HG03469 (cell line): ENCODE measurements at regions not wholly inside any gene's neighbourhood (a gene's known extent, or its start where the extent isn't known, plus 50 kb on each side); places are given as distances from the start of the nearest gene placed in this dataset.
"Not testable (repeated sequence)": the region's sequence is repeated elsewhere in the genome, so short reads cannot be mapped to it uniquely, and the experiment has no call there.

Source experiments
- ATAC-seq: cut with Tn5 transposase; IDR thresholded peaks from one replicate; pipeline ENCODE4 v1.9.1; 2021; ENCODE audit warnings: mild to moderate bottlenecking, moderate library complexity, moderate number of reproducible peaks; ENCODE audit not compliant: unreplicated experiment

DNA sequence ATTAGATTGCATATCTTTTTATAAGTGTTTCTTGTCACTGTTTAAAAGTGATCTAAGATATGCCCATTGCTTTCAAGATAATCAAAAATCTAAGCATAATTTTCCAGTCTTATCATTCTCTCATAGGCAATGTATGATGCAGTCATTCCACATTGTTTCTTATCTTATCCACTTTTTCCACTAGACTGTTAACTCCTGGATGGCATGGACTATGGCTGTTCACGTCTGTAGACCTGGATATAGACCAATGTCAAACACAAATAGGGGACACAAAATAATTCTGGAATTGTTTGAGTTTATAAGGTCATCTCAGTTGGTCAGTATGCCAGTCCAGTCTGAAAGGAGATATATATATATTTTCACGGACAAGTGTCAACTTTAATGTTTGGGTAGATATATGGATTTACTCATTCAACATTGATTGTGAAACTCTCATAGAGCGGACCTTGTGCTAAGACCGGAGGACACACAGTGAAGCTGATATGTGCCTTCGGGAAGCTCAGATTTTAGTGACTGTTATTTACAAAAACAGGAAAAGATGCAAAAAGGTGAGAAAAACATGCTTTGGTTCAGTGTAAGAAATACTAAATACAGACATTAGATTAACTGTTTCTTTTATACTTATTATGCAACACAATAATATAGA, 689.4 kb upstream of the SLC8A1 start:
- ATAC-seq, result no peak

DNA sequence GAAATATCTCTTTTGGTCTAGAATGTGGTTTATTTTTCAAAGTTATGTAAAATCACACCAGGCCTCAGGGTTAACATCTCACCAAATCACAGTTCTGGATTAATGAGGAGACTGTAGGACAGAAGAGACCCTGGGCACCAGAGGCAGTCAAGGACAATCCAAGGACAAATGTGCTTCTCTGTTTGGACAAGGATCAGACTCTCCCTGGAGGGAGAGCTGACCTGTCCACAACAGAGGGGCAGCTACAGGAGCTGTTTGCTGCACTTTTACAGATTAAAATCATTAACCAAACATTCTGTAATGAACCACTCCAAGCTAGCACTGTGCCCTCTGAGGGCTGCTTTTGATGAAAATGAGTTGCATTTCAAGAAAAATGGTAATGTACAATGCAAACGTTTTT, 690.6 kb upstream of the SLC8A1 start:
- no peak for ATAC-seq

DNA sequence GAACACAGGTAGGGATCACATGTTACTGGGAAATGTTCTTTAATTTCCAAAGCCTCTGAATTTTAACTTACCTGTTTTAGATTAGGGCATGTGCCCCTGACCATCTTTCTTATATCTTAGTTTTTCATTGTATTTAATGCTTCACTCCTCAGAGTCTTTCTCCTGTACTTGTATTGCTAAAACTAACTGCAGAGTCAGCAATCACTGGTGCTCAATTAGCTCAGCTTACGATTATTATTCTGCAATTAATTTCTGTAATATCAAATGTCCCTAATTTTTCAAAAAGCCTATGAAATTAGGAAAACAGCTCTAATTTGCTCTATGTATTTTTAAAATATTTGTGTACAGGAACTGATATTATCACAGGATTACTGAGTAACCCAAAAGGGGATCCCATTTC, 693.2 kb upstream of the SLC8A1 start:
- no peak for ATAC-seq

DNA sequence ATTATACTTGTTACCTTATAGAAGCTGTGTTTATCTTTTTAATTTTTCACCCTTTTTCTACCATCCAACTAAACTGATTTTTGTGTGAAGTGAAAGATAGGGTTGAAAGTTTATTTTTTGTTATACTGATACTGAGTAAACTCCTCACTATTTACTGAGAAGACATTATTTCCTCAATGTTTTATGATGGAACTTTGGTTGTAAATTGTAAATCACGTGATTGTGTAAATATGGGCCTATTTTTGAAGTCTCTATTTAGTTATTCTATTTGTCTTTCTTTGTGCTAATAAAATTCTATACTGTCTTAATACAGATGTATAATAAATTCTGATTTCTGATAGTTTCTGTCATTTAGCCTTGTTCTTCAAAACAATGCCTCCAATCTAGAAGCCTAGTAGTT, 697.2 kb upstream of the SLC8A1 start:
- ATAC-seq, result no peak

DNA sequence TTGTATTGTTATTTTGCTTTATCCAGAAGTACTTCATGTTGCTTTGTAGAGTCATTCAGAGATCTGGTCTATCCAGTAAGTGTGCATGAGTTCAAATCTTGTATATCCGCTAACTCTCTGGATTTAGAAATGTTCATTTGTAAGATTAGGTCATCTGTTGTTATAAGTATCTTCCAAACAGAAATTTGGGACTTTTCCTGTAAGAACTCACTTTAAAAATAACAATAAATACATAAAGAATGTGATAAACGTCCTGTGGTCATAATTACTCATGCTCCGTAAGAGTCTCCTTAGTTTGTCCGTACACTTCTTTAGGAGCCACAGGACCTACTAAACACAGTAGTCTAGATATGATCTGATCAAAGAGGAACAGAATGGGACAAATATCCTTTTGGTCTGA, 699.9 kb upstream of the SLC8A1 start:
- no peak for ATAC-seq

DNA sequence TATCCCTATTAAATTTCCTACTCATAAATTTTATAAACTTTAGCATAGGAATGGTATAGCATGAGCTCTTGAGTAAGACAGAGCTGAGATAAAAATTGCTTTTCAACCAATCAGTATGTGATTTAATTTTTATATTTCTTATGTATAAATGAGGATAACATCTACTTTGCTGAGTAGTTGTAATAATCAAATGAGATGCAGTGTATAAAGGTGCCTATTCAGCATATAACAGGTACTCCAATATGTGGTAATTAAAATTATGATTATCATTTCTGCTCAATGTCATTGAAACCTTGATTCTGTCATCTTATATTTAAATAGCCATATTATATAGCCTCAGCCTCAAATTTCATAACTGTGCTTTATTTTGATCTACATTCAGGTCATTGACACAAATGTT, 700.4 kb upstream of the SLC8A1 start:
- no peak for ATAC-seq

DNA sequence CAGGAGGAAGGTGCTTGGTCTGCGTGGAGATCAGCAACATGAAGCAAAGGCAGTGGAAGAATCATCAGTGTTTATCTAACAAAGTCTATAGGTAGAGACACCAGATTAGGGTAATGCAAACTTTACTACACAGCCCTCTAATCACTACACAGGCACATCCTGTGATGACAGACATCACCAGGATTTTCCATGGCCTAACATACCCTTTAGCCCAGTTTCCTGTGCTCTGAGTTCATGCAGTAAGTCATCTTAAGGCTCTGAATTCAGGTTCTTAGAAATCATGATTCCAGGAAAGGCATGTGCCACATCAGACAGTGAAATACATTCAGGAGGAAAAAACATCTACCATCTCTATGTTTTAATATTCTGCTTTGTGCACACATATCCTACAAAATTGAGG, 708.5 kb upstream of the SLC8A1 start:
- ATAC-seq, result no peak

DNA sequence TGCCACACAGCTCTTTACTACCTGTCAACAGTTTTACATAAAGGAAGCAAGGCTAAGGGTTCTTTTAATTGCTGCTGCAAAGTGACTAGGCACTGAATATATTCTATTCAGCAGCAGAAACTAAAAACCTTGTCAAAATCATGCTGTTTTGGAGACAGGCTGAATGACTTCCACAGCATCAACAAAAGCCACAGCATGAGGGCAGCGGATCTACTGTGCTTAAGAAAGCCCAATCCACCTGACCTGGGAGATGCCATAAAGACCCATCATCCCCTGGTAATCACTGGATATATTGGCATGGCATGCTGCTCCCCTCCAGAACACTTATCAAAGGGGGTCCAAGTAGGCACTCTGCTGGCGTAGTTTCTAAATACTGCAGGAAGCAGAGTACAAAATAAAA, 715.1 kb upstream of the SLC8A1 start:
- no peak for ATAC-seq

DNA sequence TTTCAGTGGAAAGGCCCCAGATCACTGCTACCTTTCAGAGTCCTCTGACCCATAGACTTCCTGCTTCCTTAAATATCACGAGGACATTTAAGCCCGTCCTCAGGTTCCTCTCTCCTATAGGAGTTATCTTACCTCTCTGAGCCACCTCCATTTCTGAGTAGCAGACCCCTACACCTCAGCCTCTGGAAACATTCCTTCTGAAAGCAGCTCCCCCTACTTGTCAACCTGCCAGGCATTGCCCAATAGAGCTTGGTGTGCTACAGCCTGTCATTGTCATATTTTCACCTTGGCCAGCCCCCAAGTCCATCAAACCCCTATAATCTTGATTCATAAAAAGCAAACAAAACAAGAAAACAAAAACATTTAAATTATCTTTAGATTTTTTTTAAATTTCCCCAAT, 717.9 kb upstream of the SLC8A1 start:
- ATAC-seq, result no peak

DNA sequence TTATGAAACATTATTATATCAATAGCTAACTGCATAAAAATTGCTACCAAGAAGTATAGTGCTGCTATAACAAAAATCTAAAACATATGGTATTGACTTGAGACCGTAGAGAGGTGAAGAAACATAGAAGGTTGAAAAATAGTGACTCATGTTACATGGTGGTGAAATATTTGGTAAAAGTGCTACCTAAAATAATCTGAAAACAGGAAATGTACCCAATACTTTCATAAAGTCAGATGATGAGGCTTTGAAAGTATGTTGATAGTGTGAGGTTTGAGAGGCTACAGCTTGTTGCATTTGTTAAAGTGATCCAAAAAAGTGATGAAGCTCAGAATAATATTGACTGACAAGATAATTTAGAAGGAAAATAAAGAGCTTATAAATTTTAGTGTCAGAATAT, 718.7 kb upstream of the SLC8A1 start:
- ATAC-seq, result no peak

DNA sequence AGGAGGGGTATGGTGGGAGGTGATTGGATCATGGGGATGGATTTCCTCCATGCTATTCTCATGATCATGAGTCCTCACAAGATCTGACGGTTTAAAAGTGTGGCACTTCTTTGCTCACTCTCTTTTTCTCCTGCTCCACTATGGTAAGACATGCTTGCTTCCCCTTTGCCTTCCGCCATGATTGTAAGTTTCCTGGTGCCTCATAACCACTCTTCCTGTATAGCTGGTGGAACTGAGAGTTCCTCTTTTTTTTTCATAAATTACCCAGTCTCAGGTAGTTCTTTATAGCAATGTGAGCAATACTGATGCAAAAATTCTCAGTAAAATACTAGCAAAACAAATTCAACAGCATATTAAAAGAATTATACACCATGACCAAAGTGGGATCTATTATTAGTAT, 728.5 kb upstream of the SLC8A1 start:
- ATAC-seq, result no peak

DNA sequence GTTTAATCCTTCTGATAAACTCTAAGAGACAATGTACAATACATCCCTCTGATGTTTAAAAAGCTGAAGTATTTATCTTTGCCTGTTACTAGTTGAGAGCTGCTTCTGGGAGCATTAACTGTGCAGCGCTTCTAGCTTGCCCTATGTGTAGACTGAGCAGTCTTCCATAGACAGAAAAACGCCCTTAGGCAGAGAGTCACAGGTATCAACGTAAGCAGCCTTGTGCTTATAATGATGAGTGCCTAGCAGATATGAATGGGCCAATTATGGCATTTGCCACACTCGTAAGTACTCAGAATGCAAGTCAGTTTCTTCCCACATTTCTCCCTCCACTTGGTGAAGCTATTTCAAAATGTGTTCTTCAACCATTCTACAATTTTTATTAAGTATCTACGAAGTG, 731.1 kb upstream of the SLC8A1 start:
- no peak for ATAC-seq

DNA sequence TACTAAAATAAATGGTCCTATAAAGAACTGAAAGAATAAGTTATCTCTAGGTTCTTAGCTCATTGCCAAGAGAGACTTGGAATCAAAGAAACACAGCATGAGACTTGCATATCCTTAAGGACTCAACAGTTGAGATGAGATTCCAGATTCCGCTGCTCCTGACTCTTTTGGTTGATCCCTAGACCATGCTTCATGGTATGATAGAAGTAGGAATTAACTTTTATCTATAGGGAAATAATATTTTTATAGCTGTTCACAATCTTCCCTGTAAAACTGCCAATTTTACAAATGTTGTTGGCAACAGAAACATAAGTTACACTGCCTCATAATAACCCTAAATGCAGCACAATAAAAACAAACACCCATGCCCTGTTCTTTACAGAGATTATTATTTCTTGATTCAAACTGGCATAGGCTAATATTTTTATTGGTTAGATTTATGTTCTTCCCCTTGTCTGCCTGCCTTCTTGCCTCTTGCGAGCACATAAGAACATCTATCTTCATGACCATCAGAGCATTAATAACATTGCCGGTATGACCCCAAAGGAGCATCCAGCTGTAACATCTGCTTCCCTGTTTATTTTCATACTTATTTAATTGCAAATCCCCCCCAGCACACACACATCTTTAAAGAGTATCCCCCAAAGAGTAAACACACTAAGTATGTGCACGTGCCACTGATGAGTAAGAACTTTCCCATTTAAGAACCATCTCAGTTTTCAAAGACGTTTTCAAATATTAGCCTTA, 735.7 kb upstream of the SLC8A1 start:
- ATAC-seq, result no peak

DNA sequence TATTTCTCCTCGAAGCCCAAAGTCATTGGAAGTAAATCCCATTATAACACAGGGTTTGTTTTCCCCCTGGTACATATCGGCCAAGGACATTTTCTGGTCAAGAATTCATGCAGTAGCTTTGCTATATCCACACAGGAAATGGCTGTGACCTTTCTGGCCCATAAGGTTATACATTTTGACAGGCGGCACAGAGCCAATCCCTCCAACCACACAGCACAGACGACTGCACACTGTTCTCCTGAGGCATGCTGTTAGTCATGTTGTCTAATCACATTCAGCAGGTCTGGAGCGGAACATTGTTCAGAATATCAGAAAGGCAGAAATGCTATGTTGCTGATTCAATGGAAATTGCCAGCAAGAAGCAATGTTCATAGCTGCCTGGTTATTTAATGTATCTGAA, 742.3 kb upstream of the SLC8A1 start:
- ATAC-seq, result no peak

DNA sequence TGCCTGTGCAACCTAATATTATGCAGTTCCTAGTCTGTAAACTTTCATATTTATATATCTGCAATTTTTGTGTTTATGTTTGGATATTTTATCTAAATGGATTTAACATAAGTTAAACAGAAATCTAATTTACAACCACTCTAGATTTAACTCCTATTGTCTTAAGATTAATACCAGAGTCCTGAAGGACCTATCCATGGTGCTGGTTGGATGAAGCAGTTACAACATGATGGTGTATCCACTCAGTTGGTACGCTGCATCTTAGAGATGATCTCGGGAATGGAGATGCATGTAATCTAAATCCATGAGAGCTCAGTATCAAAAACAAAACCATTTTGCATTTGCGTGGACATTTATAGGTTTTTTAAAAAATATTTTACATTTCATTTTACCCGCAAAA, 745.9 kb upstream of the SLC8A1 start:
- no peak for ATAC-seq

DNA sequence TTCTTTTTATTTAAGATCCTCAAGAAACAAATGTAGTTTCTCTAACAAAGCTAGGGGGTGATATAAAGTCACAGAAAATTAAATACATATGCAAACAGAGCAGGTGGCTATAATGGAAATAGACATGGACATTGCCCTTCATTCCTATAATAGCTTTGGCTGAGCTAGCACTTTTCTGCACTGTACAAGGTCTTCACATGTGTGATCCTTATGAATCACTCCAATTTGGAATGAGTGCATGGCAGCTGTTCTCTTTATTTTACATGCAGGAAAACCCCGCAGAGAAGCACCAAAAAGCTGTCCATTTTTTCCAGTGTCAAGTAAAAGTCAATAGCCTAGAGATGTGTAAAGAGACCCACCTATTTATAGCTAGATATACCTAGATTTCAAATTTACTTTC, 747.4 kb upstream of the SLC8A1 start:
- no peak for ATAC-seq

DNA sequence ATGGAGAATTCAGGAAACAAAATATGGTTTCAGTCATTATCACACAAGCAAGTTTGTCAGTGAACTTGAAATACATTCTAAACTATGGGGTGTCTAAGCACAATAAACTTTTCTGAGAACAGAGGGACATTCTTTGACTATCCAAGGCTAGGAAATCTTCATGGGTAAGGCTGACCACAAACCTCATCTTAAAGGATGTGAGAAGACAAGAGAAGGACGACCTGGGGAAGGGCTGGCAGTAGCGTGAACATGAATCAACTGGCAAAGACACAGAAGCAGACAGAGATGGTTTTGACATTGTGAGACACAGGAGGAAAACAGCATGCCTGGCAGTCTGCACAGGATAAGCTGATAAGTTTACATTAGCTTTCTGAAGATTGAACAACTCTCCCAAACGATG, 752.4 kb upstream of the SLC8A1 start:
- ATAC-seq, result no peak

DNA sequence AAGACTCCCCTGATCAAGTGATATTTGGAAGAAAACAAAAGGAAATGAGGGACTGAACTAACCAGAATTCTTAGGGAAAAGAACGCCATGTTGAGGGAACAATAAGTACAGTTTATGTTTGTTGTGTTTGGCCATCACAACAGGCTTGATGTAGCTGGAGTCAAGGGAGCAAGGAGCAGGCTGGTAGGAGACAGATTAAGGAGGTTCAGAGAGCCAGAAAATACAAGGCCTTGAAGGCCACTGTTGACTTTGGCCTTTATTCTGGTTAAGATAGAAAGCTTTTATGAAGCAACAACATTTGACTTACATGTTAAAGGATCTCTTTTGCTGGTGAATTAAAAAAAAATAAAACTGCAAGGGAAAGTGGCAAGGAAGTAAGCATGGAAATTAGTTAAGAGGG, 754.1 kb upstream of the SLC8A1 start:
- no peak for ATAC-seq

DNA sequence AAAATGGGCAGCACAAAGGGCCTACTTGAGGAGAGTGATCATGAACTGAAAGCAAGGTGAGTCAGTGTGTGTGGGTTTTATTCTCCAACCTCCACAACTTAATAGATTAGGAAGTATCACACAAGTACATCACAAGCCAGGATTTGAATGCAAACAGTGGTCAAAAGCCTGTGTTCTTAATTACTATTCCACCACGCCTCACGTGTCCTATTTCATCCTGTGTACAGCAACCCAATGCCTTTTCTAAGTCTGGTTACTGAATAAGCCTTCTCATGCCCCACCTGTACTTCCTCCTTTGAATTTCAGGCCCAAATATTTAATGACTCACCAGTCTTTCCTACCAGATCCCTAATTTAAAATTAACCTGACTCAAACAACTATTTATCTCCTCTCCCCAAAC, 755.7 kb upstream of the SLC8A1 start:
- ATAC-seq, result no peak

DNA sequence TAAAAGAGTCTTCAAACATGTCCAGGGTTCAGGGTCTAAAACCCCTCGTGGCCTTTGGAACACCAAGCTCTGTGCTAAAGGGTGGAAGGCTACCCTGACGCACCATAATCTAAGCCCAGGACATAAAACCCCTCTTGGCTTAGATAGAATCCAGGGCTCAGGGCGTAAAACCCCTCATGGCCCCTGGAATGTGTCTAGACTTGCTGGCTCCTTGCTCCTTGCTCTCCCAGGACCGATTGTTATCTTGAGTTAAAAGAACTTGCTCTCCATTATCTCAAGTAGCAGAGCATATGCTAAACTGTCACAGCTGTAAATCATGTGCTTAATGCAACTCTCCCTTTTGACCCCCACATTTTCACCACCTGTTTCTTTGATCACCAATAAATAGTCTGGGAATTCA, 758.1 kb upstream of the SLC8A1 start:
- ATAC-seq, result not testable (repeated sequence)

DNA sequence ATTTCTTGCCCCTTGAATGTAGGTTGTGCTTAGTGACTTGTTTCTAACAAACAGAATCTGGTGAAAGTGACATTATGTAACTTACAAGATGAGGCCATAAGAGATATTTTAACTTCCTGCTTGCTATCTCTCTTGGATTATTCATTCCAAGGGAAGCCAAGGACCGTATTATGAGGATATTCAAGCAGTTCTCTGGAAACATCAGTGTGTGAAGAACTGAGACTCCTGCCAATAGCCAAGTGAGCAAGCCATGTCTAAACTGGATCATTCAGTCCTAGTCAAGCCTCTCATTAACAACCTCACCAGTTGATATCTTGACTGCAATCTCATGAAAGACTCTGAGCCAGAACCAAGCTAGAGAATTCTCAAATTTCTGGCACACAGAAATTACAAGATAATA, 765.1 kb upstream of the SLC8A1 start:
- no peak for ATAC-seq

DNA sequence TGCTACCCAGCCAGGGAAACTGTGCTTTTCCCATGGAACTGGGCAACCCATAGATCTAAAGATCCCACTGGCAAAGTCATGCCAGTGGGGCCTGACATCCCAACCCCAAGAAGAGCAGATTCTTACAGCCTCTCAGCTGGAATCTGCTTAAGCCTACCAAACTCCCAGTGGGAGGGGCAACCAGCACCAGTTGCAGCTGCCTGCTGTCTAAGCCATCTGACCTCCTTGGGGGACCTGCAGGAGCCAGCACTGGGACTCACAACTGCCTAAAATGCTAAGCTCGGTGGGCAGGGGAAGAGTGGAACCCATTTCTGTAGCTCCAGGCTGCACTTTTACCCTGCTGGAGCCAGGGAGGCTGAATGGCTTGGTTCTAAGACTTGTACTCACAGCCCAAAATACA, 770.7 kb upstream of the SLC8A1 start:
- ATAC-seq, result no peak

DNA sequence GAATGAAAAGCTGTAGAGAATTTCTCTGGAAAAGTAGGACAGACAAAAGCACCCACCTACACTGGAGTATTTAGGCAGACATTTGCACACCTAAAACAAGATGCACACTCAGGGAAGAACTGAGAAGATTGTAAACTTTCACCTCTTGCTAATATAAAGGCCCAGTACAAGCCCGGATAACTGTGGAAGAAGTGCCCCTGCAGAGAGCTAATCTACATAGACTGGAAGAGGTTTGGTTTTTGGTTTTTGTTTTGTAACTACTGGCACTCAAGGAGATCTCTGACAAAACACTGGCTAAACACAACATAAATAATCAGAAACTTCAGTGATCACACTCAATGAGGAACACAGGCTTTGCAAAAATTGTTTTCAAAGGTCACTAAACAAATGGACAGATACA, 782.2 kb upstream of the SLC8A1 start:
- ATAC-seq, result no peak
